GM20000 (cell line): ENCODE measurements at regions not wholly inside any gene's neighbourhood (a gene's known extent, or its start where the extent isn't known, plus 50 kb on each side); places are given as distances from the start of the nearest gene placed in this dataset.
"Not testable (repeated sequence)": the region's sequence is repeated elsewhere in the genome, so short reads cannot be mapped to it uniquely, and the experiment has no call there.

Experiments used
- DNase-seq: peaks from one replicate; pipeline ENCODE4 v3.0.0; 2012; ENCODE audit warnings: low spot score
- TF ChIP-seq, protein P1 (sequence below): IDR thresholded peaks from 2 replicates; pipeline ENCODE4 v1.5.1; 2012; ENCODE audit warnings: mild to moderate bottlenecking, control low read depth; ENCODE audit errors: extremely low read depth, missing control alignments

DNA sequence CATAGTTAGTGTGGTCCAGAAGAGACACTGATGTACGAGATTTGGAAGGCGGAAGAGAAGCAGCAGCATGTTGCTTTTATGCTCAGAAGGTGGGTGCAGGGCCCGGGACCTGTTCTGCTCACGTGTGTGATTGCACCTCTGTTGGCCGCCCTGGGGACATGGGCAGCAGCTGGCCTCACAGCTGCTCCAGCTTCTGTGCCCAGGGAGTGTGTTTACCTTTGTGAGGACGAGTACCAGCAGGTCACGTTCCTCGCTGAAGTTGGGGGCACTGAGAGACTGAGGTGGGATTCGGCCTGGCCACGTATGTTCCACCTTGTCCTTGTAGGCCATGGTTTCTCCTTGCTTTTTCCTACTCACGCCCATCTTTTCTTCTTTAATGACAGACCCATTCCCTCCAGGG, 86.3 kb downstream of the PMAIP1 start:
- DNase-seq: no peak
- TF ChIP-seq, protein P1, sequence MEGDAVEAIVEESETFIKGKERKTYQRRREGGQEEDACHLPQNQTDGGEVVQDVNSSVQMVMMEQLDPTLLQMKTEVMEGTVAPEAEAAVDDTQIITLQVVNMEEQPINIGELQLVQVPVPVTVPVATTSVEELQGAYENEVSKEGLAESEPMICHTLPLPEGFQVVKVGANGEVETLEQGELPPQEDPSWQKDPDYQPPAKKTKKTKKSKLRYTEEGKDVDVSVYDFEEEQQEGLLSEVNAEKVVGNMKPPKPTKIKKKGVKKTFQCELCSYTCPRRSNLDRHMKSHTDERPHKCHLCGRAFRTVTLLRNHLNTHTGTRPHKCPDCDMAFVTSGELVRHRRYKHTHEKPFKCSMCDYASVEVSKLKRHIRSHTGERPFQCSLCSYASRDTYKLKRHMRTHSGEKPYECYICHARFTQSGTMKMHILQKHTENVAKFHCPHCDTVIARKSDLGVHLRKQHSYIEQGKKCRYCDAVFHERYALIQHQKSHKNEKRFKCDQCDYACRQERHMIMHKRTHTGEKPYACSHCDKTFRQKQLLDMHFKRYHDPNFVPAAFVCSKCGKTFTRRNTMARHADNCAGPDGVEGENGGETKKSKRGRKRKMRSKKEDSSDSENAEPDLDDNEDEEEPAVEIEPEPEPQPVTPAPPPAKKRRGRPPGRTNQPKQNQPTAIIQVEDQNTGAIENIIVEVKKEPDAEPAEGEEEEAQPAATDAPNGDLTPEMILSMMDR: no peak

DNA sequence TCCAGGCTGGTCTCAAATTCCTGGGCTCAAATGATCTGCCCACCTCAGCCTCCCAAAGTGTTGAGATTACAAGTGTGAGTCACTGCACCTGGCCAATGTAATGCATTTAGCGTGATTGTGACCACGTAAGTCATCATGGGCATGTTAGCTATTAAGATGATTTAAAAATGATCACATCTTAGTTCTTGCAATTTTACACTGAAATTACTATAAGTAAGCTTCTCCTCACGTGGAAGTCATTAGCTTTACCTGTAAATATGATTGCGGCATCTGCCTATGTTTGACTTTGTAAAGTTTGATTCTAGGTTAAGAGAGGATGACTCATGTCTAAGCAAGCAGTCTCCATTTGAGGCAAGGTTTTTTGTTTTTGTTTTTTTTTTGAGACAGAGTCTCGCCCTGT, 85.5 kb downstream of the PMAIP1 start:
- TF ChIP-seq, protein P1: no peak
- DNase-seq: no peak

DNA sequence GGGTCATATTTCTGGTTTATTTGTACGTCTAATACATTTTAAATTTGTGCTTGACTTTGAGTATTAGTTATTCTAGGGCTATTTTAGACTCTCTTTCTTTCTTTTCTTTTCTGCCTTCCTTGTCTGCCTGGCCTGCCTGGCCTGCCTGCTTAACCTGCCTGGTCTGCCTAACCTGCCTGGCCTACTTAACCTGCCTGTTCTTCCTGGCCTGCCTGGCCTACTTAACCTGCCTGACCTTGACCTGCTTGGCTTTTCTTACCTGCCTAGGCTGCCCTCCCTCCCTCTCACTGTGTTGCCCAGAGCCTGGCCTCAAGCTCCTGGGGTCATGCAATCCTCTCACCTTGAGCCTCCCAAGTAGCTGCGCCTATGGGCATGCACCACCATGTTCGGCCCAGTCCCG, 83.7 kb downstream of the PMAIP1 start:
- DNase-seq: no peak
- TF ChIP-seq, protein P1: no peak

DNA sequence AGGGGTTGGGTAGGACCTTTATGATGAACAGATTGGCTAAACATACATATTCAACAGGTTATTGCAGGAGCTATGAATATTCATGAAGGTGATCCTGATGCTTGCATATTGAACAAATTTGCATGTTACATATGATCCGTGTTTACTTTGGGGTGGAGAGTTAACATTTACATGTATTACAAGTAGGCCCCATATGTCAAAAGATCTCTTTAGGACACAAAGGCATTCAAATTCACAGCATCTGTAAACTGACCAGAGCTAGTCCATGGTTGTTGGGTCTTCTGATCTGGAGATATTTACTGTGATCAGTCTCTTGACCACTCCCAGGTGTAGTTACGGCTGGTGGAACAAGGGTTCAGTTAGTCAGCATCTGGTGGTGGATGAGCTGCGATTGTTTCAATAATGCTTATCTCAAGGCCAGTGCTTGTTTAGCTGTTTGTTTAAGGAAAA, 80.4 kb downstream of the PMAIP1 start:
- TF ChIP-seq, protein P1: no peak
- DNase-seq: no peak

DNA sequence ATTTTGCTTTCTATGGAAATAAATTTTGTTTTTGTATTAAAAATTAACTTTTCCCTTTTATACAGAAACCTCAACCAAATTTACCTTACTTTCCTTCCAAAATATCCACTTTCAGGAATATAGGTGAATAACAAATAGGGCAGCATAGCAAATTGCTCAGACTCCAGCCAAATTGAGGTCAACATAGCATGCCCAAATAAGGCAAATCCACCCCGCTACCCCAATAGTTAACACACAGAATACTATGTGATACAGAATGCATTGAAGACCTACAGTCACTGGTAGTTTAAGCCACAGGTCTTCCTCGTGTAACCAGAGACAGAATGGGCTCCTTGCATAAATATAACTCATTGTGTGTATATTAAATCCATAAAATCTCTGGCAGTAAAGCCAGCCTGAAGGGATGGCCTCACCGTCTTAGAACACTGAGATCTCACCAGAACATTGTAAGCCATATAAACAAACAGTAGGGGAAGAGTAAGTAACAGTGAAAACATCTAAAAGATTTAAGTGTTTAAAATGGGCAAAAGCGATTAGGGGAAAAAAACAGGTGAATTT, 72.2 kb downstream of the PMAIP1 start:
- DNase-seq: no peak
- TF ChIP-seq, protein P1: no peak

DNA sequence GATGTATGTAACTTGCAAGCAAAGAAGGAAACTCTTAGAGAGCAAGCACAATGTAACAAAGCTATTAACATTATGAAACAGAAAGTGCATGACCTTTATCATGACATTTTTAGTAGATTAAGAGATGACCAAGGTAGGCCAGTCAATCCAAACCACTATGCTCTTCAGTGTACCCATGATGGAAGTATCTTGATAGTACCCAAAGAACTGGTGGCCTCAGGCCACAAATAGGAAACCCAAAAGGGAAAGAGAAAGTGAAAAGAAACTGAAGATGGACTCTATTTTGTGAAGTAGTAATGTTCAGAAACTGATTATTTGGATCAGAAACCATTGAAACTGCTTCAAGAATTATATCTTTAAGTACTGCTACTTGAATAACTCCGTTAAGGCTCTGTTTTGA, 71.3 kb downstream of the PMAIP1 start:
- not testable (repeated sequence) for DNase-seq

DNA sequence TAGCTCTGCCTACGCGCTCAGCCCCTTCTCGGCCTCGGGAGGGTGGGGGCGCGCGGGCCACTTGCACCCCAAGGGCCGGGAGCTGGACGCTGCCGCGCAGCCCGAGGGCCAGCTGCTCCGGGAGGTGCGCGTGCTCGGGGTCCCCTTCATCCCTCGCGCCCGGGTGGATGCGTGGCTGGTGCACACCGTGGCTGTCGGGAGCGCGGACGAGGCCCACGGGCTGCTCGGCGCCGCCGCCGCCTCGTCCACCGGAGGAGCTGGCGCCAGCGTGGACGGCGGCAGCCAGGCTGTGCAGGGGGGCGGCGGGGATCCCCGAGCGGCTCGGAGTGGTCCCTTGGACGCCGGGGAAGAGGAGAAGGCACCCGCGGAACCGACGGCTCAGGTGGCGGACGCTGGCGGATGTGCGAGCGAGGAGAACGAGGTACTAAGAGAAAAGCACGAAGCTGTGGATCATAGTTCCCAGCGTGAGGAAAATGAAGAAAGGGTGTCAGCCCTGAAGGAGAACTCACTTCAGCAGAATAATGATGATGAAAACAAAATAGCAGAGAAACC, 69.8 kb downstream of the PMAIP1 start:
- DNase-seq: not testable (repeated sequence)

DNA sequence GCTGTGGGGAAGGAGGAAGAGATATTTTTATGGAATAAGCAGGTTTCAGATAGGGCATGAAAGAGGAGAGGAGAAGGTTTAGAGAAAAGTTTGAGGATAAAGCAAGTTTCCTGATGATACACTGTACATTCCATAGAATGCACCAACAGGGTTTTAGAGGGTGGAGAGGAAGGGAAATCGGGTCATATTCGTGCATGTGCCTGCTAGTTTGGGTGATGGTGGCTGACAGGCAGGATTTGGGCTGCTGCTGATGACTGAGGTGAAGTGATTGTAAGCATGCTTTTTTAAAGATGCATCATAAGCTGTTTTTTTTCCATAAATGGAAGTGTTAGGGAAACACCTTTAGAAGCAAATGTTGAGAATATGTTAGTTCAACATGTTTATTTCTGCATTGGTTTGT, 68.8 kb downstream of the PMAIP1 start:
- DNase-seq: no peak
- TF ChIP-seq, protein P1: no peak
